ENCODE measurements at regions not wholly inside any gene's neighbourhood (a gene's known extent, or its start where the extent isn't known, plus 50 kb on each side); places are given as distances from the start of the nearest gene placed in this dataset.
"Not testable (repeated sequence)": the region's sequence is repeated elsewhere in the genome, so short reads cannot be mapped to it uniquely, and the experiment has no call there.

GRCh38 chr1:199784138-199784895, 243.2 kb upstream of the NR5A2 start:
- DNase-seq (ENCODE audit: low read depth in 2 of 2) = no peak

DNA sequence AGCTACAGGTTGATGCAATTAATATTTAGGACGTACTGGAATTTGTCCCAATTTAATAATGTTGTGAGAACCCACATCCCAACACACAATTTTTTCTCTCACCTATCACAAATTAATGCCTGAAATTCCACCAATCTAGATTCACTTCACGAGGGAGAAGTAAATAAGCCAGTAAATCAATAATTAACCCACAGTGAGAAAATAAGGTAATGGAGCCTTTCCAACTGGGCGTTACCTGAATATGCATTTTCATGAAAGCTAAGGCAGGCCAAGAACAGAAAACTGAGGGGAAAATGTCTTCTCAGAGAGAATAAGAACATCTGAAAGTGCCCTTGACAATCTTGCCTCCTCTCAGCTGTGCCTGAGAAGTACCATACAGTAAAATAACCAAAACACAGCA, 240.8 kb upstream of the NR5A2 start:
- no peak for DNase-seq (ENCODE audit: low read depth in 2 of 2)

GRCh38 chr1:199789141-199789540, 238.4 kb upstream of the NR5A2 start:
- DNase-seq (ENCODE audit: low read depth in 2 of 2) = no peak

DNA sequence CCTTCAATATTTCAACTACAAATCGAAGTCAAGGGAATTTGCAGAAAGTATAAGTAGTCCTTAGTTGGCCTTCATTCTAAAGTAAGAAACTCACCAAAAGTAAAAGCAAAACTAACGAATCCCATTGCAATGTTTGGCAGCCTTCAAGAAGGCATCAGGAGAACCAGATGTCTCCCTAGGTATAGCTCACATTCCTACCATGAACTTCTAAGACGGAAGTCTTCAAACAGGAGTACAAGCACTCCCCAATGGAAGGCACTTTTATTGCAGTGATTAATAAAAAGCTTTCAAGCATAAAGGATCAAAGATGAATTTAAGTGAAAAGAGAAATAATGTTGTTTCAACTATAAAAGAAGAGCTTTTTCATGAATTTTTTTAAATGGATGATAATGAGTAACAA, 236.0 kb upstream of the NR5A2 start:
- DNase-seq (ENCODE audit: low read depth in 2 of 2) = no peak

GRCh38 chr1:199792874-199793273, 234.6 kb upstream of the NR5A2 start:
- DNase-seq (ENCODE audit: low read depth in 2 of 2) = no peak

GRCh38 chr1:199794105-199794863, 233.2 kb upstream of the NR5A2 start:
- DNase-seq (ENCODE audit: low read depth in 2 of 2) = no peak

GRCh38 chr1:199799116-199799515, 228.4 kb upstream of the NR5A2 start:
- DNase-seq (ENCODE audit: low read depth in 2 of 2) = no peak

- no peak for DNase-seq (ENCODE audit: low read depth in 2 of 2)
These were observed 223.0 kb upstream of the NR5A2 start for GRCh38 chr1:199804526-199804925.

GRCh38 chr1:199808110-199808870, 219.2 kb upstream of the NR5A2 start:
- no peak for DNase-seq (ENCODE audit: low read depth in 2 of 2)

- no peak for DNase-seq (ENCODE audit: low read depth in 2 of 2)
These were observed 218.2 kb upstream of the NR5A2 start for GRCh38 chr1:199809311-199809710.

- no peak for DNase-seq (ENCODE audit: low read depth in 2 of 2)
These were observed 216.3 kb upstream of the NR5A2 start for GRCh38 chr1:199811163-199811562.

DNA sequence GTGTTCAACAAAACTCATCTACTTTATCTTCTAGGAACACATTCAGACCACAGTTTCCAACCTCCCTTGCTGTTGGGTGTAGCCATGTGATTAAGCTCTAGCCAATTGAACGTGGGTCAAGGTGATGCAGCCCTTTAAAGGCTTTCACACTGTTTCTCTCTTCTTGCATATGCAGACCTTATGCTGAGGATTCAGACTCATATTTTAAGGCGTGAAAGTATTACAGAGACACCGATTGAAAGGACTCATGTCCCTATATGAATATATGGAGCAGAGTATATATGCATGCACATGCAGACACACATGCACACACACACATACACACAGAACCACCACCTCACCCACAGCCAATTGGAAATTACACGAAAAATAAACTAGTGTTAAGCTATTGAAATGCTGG, 214.3 kb upstream of the NR5A2 start:
- no peak for DNase-seq (ENCODE audit: low read depth in 2 of 2)

DNA sequence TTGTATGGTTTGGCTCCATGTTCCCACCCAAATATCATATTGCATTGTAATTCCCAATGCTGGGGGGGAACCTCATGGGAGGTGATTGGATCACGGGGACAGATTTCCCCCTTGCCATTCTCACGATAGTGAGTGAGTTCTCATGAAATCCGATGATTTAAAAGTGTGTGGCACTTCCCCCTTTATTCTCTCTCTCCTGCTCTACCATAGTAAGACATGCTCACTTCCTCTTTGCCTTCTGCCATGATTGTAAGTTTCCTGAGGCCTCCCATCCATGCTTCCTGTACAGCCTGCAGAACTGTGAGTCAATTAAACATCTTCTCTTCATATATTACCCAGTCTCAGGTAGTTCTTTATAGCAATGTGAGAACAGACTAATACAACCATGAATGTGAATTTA, 211.6 kb upstream of the NR5A2 start:
- DNase-seq (ENCODE audit: low read depth in 2 of 2) = no peak

DNA sequence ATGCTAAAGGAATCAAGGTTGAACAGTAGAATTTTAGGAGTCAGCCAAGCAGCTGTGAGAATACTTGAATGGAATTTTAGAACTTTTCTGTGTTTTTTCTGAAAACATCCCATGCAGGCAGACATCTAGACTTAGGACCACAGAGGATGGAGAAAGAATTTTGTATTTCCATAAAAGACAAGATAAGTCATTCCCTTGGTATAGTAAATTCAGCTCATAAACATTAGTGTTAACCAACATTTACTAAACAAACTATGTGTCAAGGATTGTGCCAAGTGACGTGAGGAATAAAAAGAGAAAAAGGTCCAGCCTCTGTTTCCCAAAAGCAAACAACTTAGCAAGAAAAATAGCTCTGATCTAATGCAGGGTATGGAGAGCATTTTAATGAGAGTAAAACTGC, 210.2 kb upstream of the NR5A2 start:
- DNase-seq (ENCODE audit: low read depth in 2 of 2) = no peak

DNA sequence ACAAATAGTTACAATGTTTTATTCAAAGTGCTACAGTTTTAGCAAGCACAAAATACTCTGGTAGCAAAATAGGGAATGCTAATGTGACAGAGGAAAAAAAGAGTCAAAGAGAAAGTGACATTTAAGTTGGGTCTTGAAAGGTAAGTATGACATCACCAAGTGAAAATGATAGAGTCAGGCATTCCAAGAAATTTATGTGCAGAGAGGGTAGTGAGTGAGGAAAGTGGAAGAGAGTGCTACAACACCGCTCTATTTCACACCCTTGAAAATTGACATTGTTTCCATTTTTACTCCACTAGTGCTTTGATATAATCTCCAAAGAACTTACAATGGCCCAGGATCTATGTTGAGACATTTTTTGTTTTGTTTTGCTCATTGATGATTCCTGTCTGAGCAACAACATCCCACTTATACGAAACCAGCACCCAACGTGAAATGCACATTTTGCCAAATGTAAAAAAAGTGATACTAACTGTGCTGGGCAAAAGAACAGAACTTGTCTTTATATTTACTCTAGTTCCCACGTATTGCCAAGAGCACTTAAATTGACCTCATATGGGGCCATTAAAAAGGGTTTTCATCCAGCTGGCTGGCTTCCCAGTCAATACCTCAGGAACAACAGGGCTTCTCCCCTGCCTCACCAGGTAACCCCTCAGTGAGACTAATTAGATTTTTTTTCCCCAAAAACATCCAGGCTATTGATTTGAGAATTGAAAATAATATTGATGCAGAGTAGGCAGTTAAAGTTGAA, 206.3 kb upstream of the NR5A2 start:
- no peak for DNase-seq (ENCODE audit: low read depth in 2 of 2)

- DNase-seq (ENCODE audit: low read depth in 2 of 2) = no peak
These were observed 195.1 kb upstream of the NR5A2 start for GRCh38 chr1:199832451-199832850.

DNA sequence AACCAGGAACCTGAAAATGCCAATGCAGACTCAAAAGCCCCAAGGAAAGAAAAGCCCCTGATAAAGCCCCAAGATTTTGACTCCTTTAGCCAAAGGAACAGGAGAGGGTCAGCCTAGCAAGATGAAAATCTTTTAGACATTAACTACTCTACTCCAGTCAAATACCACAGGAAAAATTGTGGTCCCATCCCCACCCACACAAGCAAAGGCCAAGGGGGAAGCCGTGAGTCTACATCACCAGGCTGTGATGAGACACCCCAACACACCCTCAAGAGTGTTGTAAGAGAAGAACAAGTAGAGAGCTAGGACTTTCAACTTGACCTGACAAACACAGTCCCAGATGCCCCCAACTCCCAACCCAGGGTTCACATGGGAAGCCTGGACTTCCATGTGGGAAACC, 192.8 kb upstream of the NR5A2 start:
- DNase-seq (ENCODE audit: low read depth in 2 of 2) = no peak

DNA sequence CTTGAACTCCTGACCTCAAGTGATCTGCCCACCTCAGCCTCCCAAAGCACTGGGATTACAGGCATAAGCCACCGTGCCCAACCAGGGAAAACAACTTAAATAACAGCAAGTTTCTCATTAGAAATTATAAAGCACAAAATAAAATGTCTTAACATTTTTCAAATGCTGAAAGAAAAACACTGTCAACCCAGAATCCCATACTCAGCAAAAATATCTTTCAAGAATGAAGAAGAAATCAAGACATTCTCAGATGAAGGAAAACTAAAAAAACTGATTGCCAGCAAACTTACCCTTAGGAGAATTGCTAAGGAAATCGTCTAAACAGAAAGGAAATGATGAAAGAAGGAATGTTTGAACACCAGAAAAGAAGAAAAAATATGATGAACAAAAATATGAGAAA, 191.1 kb upstream of the NR5A2 start:
- no peak for DNase-seq (ENCODE audit: low read depth in 2 of 2)

GRCh38 chr1:199837321-199837720, 190.2 kb upstream of the NR5A2 start:
- DNase-seq (ENCODE audit: low read depth in 2 of 2) = no peak

GRCh38 chr1:199839608-199840007, 187.9 kb upstream of the NR5A2 start:
- not testable (repeated sequence) for DNase-seq (ENCODE audit: low read depth in 2 of 2)

DNA sequence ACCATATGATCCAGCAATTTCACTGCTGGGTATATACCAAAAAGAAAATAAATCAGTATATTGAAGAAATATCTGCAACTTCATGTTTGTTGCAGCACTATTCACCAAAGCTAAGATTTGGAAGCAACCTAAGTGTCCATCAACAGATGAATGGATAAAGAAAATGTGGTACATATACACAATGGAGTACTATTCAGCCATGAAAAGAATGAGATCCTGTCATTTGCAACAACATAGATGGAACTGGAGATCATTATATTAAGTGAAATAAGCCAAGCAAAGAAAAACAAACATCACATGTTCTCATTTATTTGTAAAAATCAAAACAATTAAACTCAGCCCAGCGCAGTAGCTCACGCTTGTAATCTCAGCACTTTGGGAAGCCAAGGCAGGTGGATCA, 184.4 kb upstream of the NR5A2 start:
- not testable (repeated sequence) for DNase-seq (ENCODE audit: low read depth in 2 of 2)

DNA sequence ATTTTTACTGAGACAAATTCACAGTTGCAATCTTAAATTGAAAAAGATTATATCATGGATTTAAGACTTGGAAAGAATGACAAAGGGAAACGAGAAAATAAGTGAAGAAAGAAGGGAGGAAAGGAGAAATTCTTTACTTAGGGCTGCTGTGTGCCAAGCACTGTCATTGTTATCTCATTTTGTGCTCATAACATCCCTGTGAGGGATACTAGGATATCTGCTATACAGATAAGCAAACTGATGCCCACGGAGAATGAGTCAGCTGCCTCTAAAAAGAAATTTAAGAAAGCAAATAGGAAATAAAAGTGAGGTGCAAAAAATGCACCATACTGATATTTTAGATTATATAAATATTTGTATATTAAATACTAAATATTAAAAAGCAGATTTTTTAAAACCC, 183.6 kb upstream of the NR5A2 start:
- no peak for DNase-seq (ENCODE audit: low read depth in 2 of 2)
